Activated naive CD4-positive, alpha-beta T cell treated with anti-CD3 and anti-CD28 coated beads, Interleukin-2, amount 50 U/mL, for 24 hours (primary cell): ENCODE measurements at regions not wholly inside any gene's neighbourhood (a gene's known extent, or its start where the extent isn't known, plus 50 kb on each side); places are given as distances from the start of the nearest gene placed in this dataset.
"Not testable (repeated sequence)": the region's sequence is repeated elsewhere in the genome, so short reads cannot be mapped to it uniquely, and the experiment has no call there.

Experiments used
- H3K27ac Mint-ChIP-seq: one replicate; pipeline ENCODE4 v1.8.0; 2021; ENCODE audit warnings: mild to moderate bottlenecking, mixed read lengths
- H3K27me3 Mint-ChIP-seq: one replicate; pipeline ENCODE4 v1.8.0; 2021; ENCODE audit warnings: mixed read lengths
- H3K36me3 Mint-ChIP-seq: one replicate; pipeline ENCODE4 v1.8.0; 2021; ENCODE audit warnings: mixed read lengths
- H3K4me1 Mint-ChIP-seq: one replicate; pipeline ENCODE4 v1.8.0; 2021; ENCODE audit warnings: mixed read lengths
- H3K4me3 Mint-ChIP-seq: one replicate; pipeline ENCODE4 v1.8.0; 2021; ENCODE audit warnings: mild to moderate bottlenecking, mixed read lengths
- H3K9me3 Mint-ChIP-seq: one replicate; pipeline ENCODE4 v1.8.0; 2021; ENCODE audit warnings: mixed read lengths

DNA sequence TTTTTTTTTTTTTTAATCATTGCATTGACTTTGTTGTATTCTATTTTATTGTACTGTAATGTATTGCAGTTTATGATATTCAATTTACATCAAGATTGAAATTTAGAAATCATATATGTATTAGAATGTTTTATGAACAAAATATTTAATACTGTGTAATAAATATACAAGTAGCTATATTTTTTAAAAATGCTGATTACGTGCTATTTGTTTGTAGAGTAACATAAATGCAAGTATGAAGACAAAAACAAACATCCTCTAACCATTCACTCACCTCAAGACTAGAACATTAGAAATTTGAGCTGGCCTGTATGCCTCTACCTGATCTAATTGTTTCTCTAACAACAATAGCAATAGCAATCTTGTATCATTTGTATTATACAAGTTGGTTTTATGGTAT is 290.3 kb downstream of the GATA3 start:
- Mint-ChIP-seq H3K9me3 (no peaks in the 10 kb centered on the region), H3K4me1 (no peaks in the 10 kb centered on the region), H3K27me3 (no peaks in the 10 kb centered on the region), H3K36me3 (peaks cover 2% of the 10 kb centered on the region), H3K4me3 (no peak overlapping the region), H3K27ac (no peak overlapping the region)

DNA sequence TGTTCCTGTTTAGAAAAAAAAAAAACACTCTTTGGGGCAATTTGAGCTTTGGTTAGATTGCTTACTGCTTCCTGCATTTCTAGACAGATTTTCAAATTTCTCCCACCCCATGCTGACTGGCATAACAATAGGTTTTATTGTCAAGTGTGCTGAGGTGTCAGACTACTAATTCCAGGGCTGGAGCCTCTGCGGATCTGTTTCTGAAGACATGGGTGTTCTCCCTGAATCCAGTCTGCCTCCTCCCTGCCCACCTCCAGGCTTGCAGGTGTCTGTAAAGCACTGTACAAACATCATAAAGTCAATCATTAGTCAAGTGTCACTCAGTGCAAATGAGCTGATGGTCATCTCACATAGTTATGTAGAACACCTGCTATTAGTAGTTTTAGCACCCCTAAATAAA is 292.4 kb downstream of the GATA3 start:
- Mint-ChIP-seq H3K27ac (no peak overlapping the region), H3K4me3 (no peak overlapping the region), H3K9me3 (no peaks in the 10 kb centered on the region), H3K36me3 (no peaks in the 10 kb centered on the region), H3K27me3 (no peaks in the 10 kb centered on the region), H3K4me1 (no peaks in the 10 kb centered on the region)

DNA sequence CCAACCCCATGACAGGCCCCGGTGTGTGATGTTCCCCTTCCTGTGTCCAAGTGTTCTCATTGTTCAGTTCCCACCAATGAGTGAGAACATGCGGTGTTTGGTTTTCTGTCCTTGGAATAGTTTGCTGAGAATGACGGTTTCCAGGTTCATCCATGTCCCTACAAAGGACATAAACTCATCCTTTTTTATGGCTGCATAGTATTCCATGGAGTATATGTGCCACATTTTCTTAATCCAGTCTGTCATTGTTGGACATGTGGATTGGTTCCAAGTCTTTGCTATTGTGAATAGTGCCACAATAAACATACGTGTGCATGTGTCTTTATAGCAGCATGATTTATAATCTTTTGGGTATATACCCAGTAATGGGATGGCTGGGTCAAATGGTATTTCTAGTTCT is 293.1 kb downstream of the GATA3 start:
- not testable (repeated sequence) for H3K36me3 Mint-ChIP-seq, H3K4me1 Mint-ChIP-seq, H3K9me3 Mint-ChIP-seq, H3K4me3 Mint-ChIP-seq, H3K27me3 Mint-ChIP-seq
- peak overlapping the region; percentile 25 for H3K27ac Mint-ChIP-seq

DNA sequence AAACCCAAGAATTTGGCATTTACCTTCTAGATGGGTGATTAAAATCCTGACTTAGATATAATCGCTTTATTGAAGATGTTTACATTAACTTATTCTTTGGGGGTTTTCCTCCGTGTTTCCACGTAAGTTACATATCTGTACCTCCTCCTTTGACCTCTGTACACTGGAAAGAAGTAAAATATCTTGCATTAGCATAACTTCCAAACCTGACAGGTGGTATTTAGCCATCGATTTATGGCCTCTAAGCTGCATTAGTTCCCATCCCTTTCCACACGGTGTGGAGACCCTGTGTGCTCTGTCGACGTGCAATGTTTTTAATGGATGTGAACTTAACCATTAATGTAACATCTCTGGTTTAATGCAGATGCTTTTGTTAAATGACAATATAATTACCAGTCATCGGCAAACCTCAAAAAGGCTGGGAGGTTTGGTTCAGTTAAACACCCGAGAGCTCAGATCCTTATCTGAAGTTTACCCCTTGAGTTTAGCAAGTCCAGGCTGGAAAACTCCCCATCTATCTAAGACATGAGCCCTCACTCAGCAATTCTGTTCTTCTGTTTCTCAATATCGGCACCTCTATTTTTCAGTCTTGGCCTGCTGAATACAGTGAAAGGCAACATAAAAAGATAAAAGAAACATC is 295.2 kb downstream of the GATA3 start:
- H3K4me3 Mint-ChIP-seq, result no peak overlapping the region

DNA sequence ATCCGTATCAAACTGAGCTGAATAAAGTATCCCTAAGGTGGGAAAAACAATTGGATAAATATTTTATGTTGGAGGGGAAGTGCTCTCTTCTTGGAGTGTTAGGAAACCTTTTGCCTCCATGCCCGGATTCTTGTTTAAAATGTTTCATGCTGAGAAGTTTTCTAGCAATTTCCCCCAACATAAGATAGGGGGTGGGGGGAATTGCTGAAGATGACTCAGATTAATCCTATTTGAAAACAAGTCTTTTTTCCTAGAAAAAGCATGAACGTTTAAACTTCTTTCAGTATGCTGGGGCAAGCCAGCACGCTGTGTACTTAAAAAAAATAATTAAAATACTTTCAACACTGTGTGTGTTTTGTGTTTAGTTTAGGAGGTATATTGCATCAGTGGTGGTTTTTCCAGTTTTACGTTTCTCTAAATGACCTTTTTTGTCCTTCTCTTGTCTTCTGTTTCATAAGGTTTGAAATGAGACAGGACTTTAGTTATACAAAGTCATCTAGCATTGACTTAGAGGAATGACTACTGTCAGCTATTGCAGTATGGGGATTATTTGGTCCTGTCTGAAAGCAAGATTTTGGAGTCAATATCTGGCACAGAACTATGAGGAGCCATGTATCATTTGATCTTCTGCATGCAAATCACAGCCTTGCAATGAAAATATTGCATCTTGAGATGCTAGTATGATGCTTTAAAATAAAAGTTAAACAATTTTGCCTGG is 295.9 kb downstream of the GATA3 start:
- no peak overlapping the region for H3K4me3 Mint-ChIP-seq
- H3K9me3 Mint-ChIP-seq, result no peaks in the 10 kb centered on the region
- no peaks in the 10 kb centered on the region for H3K4me1 Mint-ChIP-seq
- H3K27me3 Mint-ChIP-seq, result no peaks in the 10 kb centered on the region
- no peak overlapping the region for H3K27ac Mint-ChIP-seq
- H3K36me3 Mint-ChIP-seq, result no peaks in the 10 kb centered on the region

More for the DNA sequence above, 295.2 kb downstream of the GATA3 start:
- H3K9me3 Mint-ChIP-seq, result no peaks in the 10 kb centered on the region
- no peaks in the 10 kb centered on the region for H3K4me1 Mint-ChIP-seq
- H3K27me3 Mint-ChIP-seq, result no peaks in the 10 kb centered on the region
- H3K36me3 Mint-ChIP-seq, result no peaks in the 10 kb centered on the region
- H3K27ac Mint-ChIP-seq, result no peak overlapping the region

DNA sequence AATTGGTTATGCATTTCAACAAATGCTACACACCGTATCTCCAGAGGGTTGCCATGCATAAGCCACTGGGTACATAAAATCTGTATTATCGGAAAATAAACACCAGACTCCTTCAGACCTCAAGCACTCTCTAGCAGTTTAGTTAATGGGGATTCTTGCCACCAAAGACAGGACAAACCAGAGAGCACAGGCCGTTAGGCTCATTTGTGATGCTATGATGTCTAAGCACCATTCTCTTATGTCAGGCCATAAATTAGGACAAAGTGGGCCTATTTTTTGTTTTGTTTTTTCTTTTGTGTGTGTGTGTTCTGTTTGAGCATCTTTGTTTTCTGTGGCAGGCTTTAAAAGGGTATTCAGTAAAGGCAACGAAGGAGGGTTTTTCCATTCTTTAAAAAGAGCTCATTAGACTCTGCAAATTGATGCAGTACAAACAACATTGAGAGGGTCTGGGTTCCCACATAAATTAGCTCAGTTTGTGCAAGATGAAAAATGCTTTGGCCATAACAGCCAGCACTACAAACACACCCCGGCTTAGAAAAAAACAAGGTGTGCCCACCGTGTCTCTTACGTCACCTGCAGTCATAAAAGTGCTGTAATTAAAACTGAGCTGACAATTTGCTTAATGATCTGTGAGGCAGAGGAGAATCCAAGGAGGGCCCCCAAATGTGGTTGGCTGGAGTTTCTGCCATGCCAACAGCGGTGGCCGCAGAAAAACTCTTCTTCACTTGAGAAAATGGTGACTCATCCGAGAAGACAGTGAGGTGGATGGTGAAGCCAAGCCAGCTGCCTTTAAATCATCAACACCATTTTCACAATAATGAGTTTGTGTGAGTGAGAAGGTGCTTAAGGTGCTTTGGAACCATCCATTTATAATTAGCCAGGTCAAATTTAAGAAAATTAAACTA is 297.9 kb downstream of the GATA3 start:
- no peak overlapping the region for H3K4me3 Mint-ChIP-seq
- H3K9me3 Mint-ChIP-seq, result no peaks in the 10 kb centered on the region
- peaks cover 3% of the 10 kb centered on the region for H3K27me3 Mint-ChIP-seq

DNA sequence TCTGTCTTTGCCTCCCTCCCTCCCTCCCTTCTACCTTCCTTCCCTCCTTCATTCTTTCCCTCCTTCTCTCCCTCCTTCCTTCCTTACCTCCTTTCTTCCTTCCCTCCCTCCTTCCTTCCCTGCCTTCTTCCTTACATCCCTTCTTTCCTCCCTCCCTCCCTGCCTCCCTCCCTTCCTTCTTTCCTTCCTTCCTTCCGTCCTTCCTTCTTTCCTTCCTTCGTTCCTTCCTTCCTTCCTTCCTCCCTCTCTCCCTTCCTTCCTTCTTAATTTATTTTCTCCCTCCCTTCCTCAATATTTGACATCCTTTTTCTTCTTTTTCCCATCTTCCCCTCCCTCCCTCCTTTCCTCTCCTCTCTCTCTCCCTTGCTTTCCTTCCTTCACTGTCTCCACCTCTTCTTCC is 301.8 kb downstream of the GATA3 start:
- Mint-ChIP-seq H3K9me3 (no peaks in the 10 kb centered on the region), H3K27ac (no peak overlapping the region), H3K27me3 (peaks cover 3% of the 10 kb centered on the region), H3K4me1 (no peaks in the 10 kb centered on the region), H3K36me3 (no peaks in the 10 kb centered on the region), H3K4me3 (no peak overlapping the region)

More for the DNA sequence above, 297.9 kb downstream of the GATA3 start:
- Mint-ChIP-seq H3K4me1 (no peaks in the 10 kb centered on the region), H3K27ac (no peak overlapping the region), H3K36me3 (no peaks in the 10 kb centered on the region)

DNA sequence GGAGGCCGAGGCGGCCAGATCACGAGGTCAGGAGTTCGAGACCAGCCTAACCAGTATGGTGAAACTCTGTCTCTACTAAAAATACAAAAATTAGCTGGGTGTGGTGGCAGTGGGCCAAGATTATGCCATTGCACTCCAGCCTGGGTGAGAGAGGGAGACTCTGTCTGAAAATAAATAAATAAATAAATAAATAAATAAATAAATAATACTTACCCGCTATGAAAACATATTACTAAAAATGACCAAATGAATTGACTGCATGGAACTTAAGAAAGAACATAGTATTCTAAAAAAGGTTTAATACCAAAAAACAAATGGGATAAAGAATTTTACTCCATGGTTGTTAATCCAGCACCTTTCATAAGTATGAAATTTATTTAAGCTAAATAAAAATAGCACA is 305.0 kb downstream of the GATA3 start:
- Mint-ChIP-seq H3K4me1 (peaks cover 12% of the 10 kb centered on the region), H3K36me3 (no peaks in the 10 kb centered on the region), H3K27ac (no peak overlapping the region), H3K4me3 (no peak overlapping the region), H3K9me3 (no peaks in the 10 kb centered on the region), H3K27me3 (peaks cover 3% of the 10 kb centered on the region)

DNA sequence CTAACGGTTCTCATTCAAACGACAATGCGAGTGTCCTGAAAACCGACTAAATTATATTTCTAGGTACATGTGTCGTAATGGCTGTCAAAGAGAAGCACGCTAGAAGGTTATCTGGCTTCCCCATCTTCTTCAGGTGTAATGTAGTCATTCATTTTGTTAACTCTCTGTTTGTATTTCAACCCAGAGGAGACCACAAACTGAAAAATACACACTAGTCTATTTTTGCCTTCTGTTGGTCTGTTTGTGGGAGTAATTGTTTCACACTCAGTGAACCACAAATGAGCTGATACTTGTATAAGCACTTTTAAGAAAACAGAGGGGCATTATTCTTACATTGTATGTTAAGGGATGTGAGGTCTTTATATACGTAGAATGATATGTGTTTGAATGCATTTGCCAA is 305.9 kb downstream of the GATA3 start:
- H3K9me3 Mint-ChIP-seq, result no peaks in the 10 kb centered on the region

DNA sequence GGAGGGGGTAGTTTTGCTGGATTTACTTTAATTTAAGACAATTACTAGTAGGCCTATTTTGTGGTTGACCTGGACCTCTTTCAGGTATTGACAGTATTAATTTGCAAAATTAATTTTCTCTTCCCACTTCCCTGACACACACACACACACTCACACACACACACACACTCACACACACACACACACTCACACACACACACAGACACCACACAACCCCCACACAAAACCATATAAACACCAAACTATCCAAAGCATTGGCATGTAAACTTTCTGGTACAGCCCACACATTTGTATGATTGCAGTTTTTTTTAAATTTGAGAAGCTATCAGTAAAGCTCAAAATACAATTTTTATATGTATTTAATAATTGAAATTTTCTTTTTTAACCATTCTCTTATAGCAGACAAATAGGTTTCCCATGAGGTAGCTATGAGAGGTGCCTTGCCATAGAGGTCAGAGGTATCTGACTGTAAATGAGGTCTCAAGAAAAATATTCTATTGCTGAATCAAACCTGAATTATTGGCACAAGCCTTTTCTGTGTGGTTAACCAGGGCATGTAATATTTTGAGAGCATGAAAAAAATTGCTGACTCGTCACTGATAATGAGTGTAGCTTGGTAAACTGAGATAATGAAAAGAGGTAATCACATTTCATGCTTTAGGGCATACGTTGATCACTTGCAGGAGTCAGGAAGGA is 306.5 kb downstream of the GATA3 start:
- H3K4me3 Mint-ChIP-seq, result no peak overlapping the region
- no peaks in the 10 kb centered on the region for H3K36me3 Mint-ChIP-seq
- peaks cover 18% of the 10 kb centered on the region for H3K4me1 Mint-ChIP-seq
- no peak overlapping the region for H3K27ac Mint-ChIP-seq
- H3K27me3 Mint-ChIP-seq, result peaks cover 3% of the 10 kb centered on the region
- H3K9me3 Mint-ChIP-seq, result no peaks in the 10 kb centered on the region

More for the DNA sequence above, 305.9 kb downstream of the GATA3 start:
- no peaks in the 10 kb centered on the region for H3K36me3 Mint-ChIP-seq
- no peak overlapping the region for H3K4me3 Mint-ChIP-seq
- peak overlapping the region; percentile 6 for H3K27ac Mint-ChIP-seq
- peaks cover 12% of the 10 kb centered on the region for H3K4me1 Mint-ChIP-seq
- H3K27me3 Mint-ChIP-seq, result peaks cover 3% of the 10 kb centered on the region

DNA sequence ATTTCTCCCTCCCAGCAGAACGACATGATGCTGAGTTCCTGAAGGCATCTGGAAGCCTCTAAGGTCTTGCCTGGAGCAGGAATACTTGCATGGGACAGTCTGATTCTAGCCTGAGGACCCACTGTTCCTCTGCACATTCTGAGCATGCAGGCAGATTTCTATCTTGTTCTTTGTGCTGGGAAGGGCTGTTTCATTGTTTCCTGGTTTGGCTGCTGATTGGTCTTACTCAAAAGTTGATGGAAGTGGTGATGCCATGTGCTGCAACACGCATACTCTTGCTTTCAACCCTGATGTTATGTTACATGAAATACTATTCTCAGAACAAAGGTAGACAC is 307.0 kb downstream of the GATA3 start:
- H3K4me3 Mint-ChIP-seq, result no peak overlapping the region

DNA sequence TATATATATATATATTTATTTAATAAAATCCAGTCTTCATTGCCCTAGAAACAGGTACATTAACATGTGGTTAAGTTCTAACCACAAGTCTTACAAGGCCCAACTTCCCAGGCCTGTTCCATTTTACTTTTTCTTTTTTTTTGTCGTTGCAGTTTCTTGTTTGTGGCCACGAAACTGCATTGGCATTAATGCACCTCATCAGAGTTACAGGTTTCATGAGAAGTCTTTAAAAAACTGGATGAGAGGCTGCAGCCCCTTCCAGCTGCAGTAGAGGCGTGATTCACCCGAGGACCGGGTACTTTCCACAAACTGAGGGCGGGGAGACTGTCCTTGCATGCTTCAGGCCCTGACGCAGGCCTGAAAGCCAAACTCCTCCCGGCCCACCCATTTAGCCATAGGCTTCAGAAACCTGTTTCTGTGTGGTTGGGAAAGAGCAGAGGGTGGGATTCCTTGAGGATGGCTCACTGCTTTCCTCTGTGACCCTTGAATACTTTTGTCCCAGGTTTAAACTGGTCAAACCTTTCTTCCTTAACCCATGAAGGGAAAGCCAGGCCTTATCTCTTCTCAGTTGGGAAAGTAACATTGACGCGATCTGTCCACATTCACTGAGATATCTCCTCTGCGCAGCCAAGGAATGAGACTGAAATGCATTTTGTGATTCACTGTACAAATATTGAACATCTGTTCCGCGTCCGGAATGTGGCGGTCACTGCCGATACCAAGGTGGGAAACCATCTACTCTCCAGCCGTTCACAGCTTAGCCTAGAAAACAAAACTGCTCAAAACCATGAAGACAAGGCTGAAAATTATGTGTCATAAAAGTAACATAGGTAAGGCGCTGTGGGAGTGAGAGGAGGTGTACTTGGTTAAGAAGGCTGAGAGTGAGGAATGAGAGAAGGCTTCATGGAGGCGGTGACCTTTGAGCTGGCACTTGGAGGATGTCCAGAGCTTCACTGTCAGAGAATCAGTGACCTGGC is 311.7 kb downstream of the GATA3 start:
- Mint-ChIP-seq H3K27me3 (no peaks in the 10 kb centered on the region), H3K27ac (no peak overlapping the region), H3K36me3 (no peaks in the 10 kb centered on the region), H3K4me3 (no peak overlapping the region), H3K9me3 (no peaks in the 10 kb centered on the region), H3K4me1 (peaks cover 28% of the 10 kb centered on the region)

More for the DNA sequence above, 307.0 kb downstream of the GATA3 start:
- peaks cover 21% of the 10 kb centered on the region for H3K4me1 Mint-ChIP-seq
- peaks cover 3% of the 10 kb centered on the region for H3K27me3 Mint-ChIP-seq
- no peak overlapping the region for H3K27ac Mint-ChIP-seq
- H3K36me3 Mint-ChIP-seq, result no peaks in the 10 kb centered on the region
- no peaks in the 10 kb centered on the region for H3K9me3 Mint-ChIP-seq

DNA sequence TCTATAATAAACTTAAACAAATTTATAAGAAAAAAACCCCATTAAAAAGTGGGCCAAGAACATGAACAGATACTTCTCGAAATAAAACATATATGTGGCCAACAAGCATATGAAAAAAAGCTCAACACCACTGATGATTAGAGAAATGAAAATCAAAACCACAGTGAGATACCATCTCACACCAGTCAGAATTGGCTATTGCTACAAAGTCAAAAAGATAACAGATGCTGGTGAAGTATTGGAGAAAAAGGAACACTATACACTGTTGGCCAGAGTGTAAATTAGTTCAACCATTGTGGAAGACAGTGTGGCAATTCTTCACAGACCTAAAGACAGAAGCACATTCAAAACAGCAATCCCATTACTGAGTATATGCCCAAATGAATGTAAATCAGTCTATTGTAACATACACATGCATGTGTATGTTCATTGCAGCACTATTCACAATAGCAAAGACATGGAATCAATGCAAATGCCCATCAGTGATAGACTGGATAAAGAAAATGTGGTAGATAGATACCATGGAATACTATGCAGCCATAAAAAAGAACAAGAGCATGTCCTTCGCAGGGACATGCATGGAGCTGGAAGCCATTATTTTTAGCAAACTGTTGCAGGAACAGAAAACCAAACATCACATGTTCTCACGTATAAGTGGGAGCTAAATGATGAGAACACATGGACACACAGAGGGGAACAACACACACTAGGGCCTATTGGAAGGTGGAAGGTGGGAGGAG is 313.4 kb downstream of the GATA3 start:
- H3K9me3 Mint-ChIP-seq, H3K27ac Mint-ChIP-seq, H3K27me3 Mint-ChIP-seq, H3K36me3 Mint-ChIP-seq, H3K4me3 Mint-ChIP-seq: not testable (repeated sequence)
- H3K4me1 Mint-ChIP-seq, result peaks cover 28% of the 10 kb centered on the region

DNA sequence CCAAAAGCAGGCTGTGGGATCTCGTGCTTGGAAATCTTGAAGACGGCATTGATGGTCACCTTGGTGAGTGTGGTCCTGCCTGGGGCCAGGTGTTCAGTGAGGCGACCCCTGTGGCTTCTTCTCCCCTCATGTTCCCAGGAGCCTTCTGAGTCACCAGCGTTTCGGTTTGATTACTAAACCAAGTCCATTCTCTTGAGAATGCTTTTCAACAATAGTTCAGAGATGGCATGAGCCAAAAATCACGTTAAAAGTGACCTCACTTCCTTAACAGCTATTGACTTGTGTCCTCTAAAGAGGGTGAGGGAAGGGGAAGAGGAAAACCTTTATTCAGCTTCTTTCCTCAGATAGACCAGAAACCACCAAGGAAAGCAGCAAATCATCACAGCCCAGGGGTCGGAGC is 315.2 kb downstream of the GATA3 start:
- H3K9me3 Mint-ChIP-seq, result no peaks in the 10 kb centered on the region
- H3K27ac Mint-ChIP-seq, result no peak overlapping the region
- no peak overlapping the region for H3K4me3 Mint-ChIP-seq
- peaks cover 16% of the 10 kb centered on the region for H3K4me1 Mint-ChIP-seq
- no peaks in the 10 kb centered on the region for H3K36me3 Mint-ChIP-seq
- no peaks in the 10 kb centered on the region for H3K27me3 Mint-ChIP-seq
